ENCODE measurements at regions not wholly inside any gene's neighbourhood (a gene's known extent, or its start where the extent isn't known, plus 50 kb on each side); places are given as distances from the start of the nearest gene placed in this dataset.

DNA sequence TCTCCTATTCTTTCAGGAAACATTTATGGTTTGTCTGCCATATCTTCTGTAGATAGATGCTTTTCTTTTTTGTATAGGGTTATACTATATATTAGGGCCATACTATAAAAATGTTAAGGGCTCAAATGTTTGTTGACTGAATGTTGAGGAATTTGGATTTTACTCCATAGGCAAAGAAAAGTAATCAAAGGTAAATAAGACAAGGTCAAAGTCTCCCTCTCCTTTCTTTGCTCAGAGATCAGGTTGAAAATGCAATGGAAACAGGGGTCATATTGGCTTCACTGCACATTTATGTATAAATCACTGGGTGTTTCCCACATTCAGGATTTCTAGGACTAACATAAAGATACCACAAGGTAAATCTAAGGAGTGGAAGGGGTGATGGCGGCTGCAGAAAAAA is 291.4 kb upstream of the FZD8 start (continued):
- TF ChIP-seq CHD7 (IDR thresholded peaks at IDR 0.05; ENCODE audit: insufficient replicate concordance, low read length) (no peak), POU5F1 (IDR thresholded peaks at IDR 0.05; ENCODE audit: low read depth, low read length) (no peak), BRCA1 (IDR thresholded peaks at IDR 0.05; ENCODE audit: low read depth, low read length) (no peak), SIN3A (conservative IDR thresholded peaks at IDR 0.05 in 1 of 2, IDR thresholded peaks at IDR 0.05 in 1 of 2; ENCODE audit: low read depth in 1 of 2, low read length in 2 of 2) (no peak), SIX5 (IDR thresholded peaks at IDR 0.05; ENCODE audit: low read depth, low read length) (no peak)
